Dendritic cell treated with granulocyte-macrophage colony-stimulating factor and Interleukin-4, amounts not matched to agents 40 ng/mL and 50 ng/mL, for 4 days (primary cell): ENCODE measurements at regions not wholly inside any gene's neighbourhood (a gene's known extent, or its start where the extent isn't known, plus 50 kb on each side); places are given as distances from the start of the nearest gene placed in this dataset.

Experiments
- H3K27ac Mint-ChIP-seq: one replicate; pipeline ENCODE4 v1.8.0; 2022; ENCODE audit warnings: mild to moderate bottlenecking, mixed read lengths
- H3K27me3 Mint-ChIP-seq: one replicate; pipeline ENCODE4 v1.8.0; 2022; ENCODE audit warnings: mild to moderate bottlenecking, mixed read lengths
- H3K36me3 Mint-ChIP-seq: one replicate; pipeline ENCODE4 v1.8.0; 2022; ENCODE audit warnings: low read depth, mixed read lengths
- H3K4me1 Mint-ChIP-seq: one replicate; pipeline ENCODE4 v1.8.0; 2022; ENCODE audit warnings: low read depth, mixed read lengths
- H3K4me3 Mint-ChIP-seq: one replicate; pipeline ENCODE4 v1.8.0; 2022; ENCODE audit warnings: mild to moderate bottlenecking, moderate library complexity, mixed read lengths
- H3K9me3 Mint-ChIP-seq: one replicate; pipeline ENCODE4 v1.8.0; 2022; ENCODE audit warnings: mixed read lengths
- intact Hi-C: fragments of 100-400 bp; cut with micrococcal nuclease; formaldehyde crosslinking; loops from one replicate; pipeline ENCODE4 v1.15.0; 2022

- no peaks in the 10 kb centered on the region for H3K36me3 Mint-ChIP-seq
- no peak overlapping the region for H3K27ac Mint-ChIP-seq
- no peaks in the 10 kb centered on the region for H3K4me1 Mint-ChIP-seq
- no peaks in the 10 kb centered on the region for H3K27me3 Mint-ChIP-seq
- H3K9me3 Mint-ChIP-seq: peaks cover 30% of the 10 kb centered on the region
- intact Hi-C loops: no loop called here
- no peak overlapping the region for H3K4me3 Mint-ChIP-seq
These were observed 78.8 kb upstream of the HMGN3 start for GRCh38 chr6:79313254-79313653.

- no peaks in the 10 kb centered on the region for H3K27me3 Mint-ChIP-seq
- H3K36me3 Mint-ChIP-seq: no peaks in the 10 kb centered on the region
- intact Hi-C loops: no loop called here
These were observed 73.0 kb upstream of the HMGN3 start for GRCh38 chr6:79307321-79308036.

GRCh38 chr6:79305020-79305419, 70.5 kb upstream of the HMGN3 start:
- Mint-ChIP-seq H3K27ac (no peak overlapping the region), H3K36me3 (no peaks in the 10 kb centered on the region), H3K4me1 (no peaks in the 10 kb centered on the region), H3K9me3 (peaks cover 10% of the 10 kb centered on the region), H3K4me3 (no peak overlapping the region), H3K27me3 (no peaks in the 10 kb centered on the region)
- intact Hi-C loops: no loop called here

More at GRCh38 chr6:79307321-79308036, 73.0 kb upstream of the HMGN3 start:
- Mint-ChIP-seq H3K9me3 (peaks cover 21% of the 10 kb centered on the region), H3K4me1 (no peaks in the 10 kb centered on the region), H3K4me3 (no peak overlapping the region), H3K27ac (no peak overlapping the region)

GRCh38 chr6:79302341-79302740, 67.9 kb upstream of the HMGN3 start:
- Mint-ChIP-seq H3K36me3 (no peaks in the 10 kb centered on the region), H3K4me1 (no peaks in the 10 kb centered on the region), H3K4me3 (no peak overlapping the region), H3K9me3 (no peaks in the 10 kb centered on the region), H3K27ac (no peak overlapping the region), H3K27me3 (no peaks in the 10 kb centered on the region)
- intact Hi-C loops: no loop called here

- Mint-ChIP-seq H3K9me3 (no peaks in the 10 kb centered on the region), H3K36me3 (no peaks in the 10 kb centered on the region), H3K4me1 (no peaks in the 10 kb centered on the region), H3K27ac (no peak overlapping the region), H3K27me3 (no peaks in the 10 kb centered on the region), H3K4me3 (no peak overlapping the region)
- intact Hi-C loops: no loop called here
These were observed 66.8 kb upstream of the HMGN3 start for GRCh38 chr6:79301290-79301689.

GRCh38 chr6:79296211-79296610, 61.7 kb upstream of the HMGN3 start:
- no peaks in the 10 kb centered on the region for H3K27me3 Mint-ChIP-seq
- H3K4me3 Mint-ChIP-seq: no peak overlapping the region
- H3K27ac Mint-ChIP-seq: no peak overlapping the region
- no peaks in the 10 kb centered on the region for H3K9me3 Mint-ChIP-seq
- H3K36me3 Mint-ChIP-seq: no peaks in the 10 kb centered on the region
- no peaks in the 10 kb centered on the region for H3K4me1 Mint-ChIP-seq
- intact Hi-C loops: no loop called here
